DOHH2 (cell line): ENCODE measurements at regions not wholly inside any gene's neighbourhood (a gene's known extent, or its start where the extent isn't known, plus 50 kb on each side); places are given as distances from the start of the nearest gene placed in this dataset.

ENCODE experiments used
- H3F3A ChIP-seq: fragments of 200-600 bp; sonication (generic), shearing (Covaris generic); 2 replicates; pipeline ENCODE4 v1.6.0; 2016; ENCODE audit warnings: antibody characterized with exemption, mild to moderate bottlenecking; ENCODE audit not compliant: control insufficient read depth, insufficient read depth
- H3K27ac ChIP-seq: fragments of 200-600 bp; sonication (generic); 2 replicates; pipeline ENCODE4 v1.5.1; 2014; ENCODE audit warnings: low read depth, mild to moderate bottlenecking, low read length, moderate library complexity
- H3K27me3 ChIP-seq: fragments of 200-600 bp; sonication (generic); 2 replicates; pipeline ENCODE4 v1.6.1; 2014; ENCODE audit warnings: mild to moderate bottlenecking, low read length, mixed read lengths; ENCODE audit not compliant: control insufficient read depth
- H3K36me3 ChIP-seq: fragments of 200-600 bp; sonication (generic); 2 replicates; pipeline ENCODE4 v1.6.1; 2014; ENCODE audit warnings: mild to moderate bottlenecking, low read length, moderate library complexity, mixed read lengths; ENCODE audit not compliant: control insufficient read depth
- H3K4me1 ChIP-seq: fragments of 200-600 bp; sonication (generic); 2 replicates; pipeline ENCODE4 v1.6.1; 2014; ENCODE audit warnings: mild to moderate bottlenecking, low read length, mixed read lengths; ENCODE audit not compliant: control insufficient read depth
- H3K4me2 ChIP-seq: fragments of 200-600 bp; sonication (generic); 2 replicates; pipeline ENCODE4 v1.6.0; 2014; ENCODE audit warnings: mild to moderate bottlenecking, low read length, moderate library complexity
- H3K4me3 ChIP-seq: fragments of 200-600 bp; sonication (generic); 2 replicates; pipeline ENCODE4 v1.5.1; 2014; ENCODE audit warnings: mild to moderate bottlenecking, low read length, mixed read lengths
- H3K79me2 ChIP-seq: fragments of 200-600 bp; sonication (generic); 2 replicates; pipeline ENCODE4 v1.6.1; 2014; ENCODE audit warnings: mild to moderate bottlenecking, low read length, mixed read lengths; ENCODE audit not compliant: control insufficient read depth
- H3K9me2 ChIP-seq: fragments of 200-600 bp; sonication (generic); replicated peaks from 2 replicates; pipeline ENCODE4 v1.6.1; 2014; ENCODE audit warnings: mild to moderate bottlenecking, low read length, mixed read lengths; ENCODE audit not compliant: control insufficient read depth
- H3K9me3 ChIP-seq: fragments of 200-600 bp; sonication (generic); 2 replicates; pipeline ENCODE4 v1.6.1; 2014; ENCODE audit warnings: antibody characterized with exemption, low read length, mixed read lengths; ENCODE audit not compliant: control insufficient read depth, insufficient read depth
- H4K20me1 ChIP-seq: fragments of 200-600 bp; sonication (generic); 2 replicates; pipeline ENCODE4 v1.6.0; 2014; ENCODE audit warnings: low read depth, mild to moderate bottlenecking, antibody characterized with exemption, low read length, moderate library complexity; ENCODE audit not compliant: control insufficient read depth, insufficient read depth
- CTCF ChIP-seq: fragments of 200-600 bp; sonication (generic); IDR thresholded peaks from one replicate; pipeline ENCODE4 v1.5.1; 2014; ENCODE audit warnings: antibody characterized with exemption, mild to moderate bottlenecking, low read depth, low read length; ENCODE audit not compliant: poor library complexity, severe bottlenecking
- EZH2phosphoT487 ChIP-seq: fragments of 200-600 bp; sonication (generic); IDR thresholded peaks from 2 replicates; pipeline ENCODE4 v1.6.1; 2017; ENCODE audit warnings: borderline replicate concordance, mild to moderate bottlenecking, antibody characterized with exemption, low read length, moderate library complexity, mixed read lengths

GRCh38 chr12:105836242-105836622, 302.5 kb downstream of the NUAK1 start:
- Histone ChIP-seq H3F3A (no peaks in the 10 kb centered on the region), H3K4me3 (no peak overlapping the region), H4K20me1 (no peaks in the 10 kb centered on the region), H3K36me3 (no peaks in the 10 kb centered on the region), H3K27me3 (0 out of 2 replicates have a peak, but pooled peaks cover 2% of the 10 kb centered on the region), H3K9me2 (no peaks in the 10 kb centered on the region), H3K4me2 (no peak overlapping the region), H3K9me3 (no peaks in the 10 kb centered on the region), H3K79me2 (no peaks in the 10 kb centered on the region), H3K4me1 (no peaks in the 10 kb centered on the region), H3K27ac (no peak overlapping the region)
- TF ChIP-seq CTCF (no peak), EZH2phosphoT487 (no peak)

- Histone ChIP-seq H3K27me3 (0 out of 2 replicates have a peak, but pooled peaks cover 2% of the 10 kb centered on the region), H3K36me3 (no peaks in the 10 kb centered on the region), H3K79me2 (no peaks in the 10 kb centered on the region), H3K9me3 (no peaks in the 10 kb centered on the region), H4K20me1 (no peaks in the 10 kb centered on the region), H3K4me3 (no peak overlapping the region), H3F3A (no peaks in the 10 kb centered on the region), H3K4me2 (no peak overlapping the region), H3K9me2 (no peaks in the 10 kb centered on the region), H3K27ac (no peak overlapping the region), H3K4me1 (peaks cover 10% of the 10 kb centered on the region)
- TF ChIP-seq EZH2phosphoT487 = no peak
- TF ChIP-seq CTCF = no peak
Observed at GRCh38 chr12:105839629-105840127, 299.1 kb downstream of the NUAK1 start.

GRCh38 chr12:105840384-105840783, 298.4 kb downstream of the NUAK1 start:
- Histone ChIP-seq H3K4me1 (peaks cover 10% of the 10 kb centered on the region), H3K36me3 (no peaks in the 10 kb centered on the region), H3K9me3 (no peaks in the 10 kb centered on the region), H3K27me3 (0 out of 2 replicates have a peak, but pooled peaks cover 2% of the 10 kb centered on the region), H3F3A (no peaks in the 10 kb centered on the region), H3K9me2 (no peaks in the 10 kb centered on the region), H3K27ac (no peak overlapping the region), H3K79me2 (no peaks in the 10 kb centered on the region), H3K4me3 (no peak overlapping the region), H4K20me1 (no peaks in the 10 kb centered on the region), H3K4me2 (no peak overlapping the region)
- TF ChIP-seq CTCF = no peak
- no peak for TF ChIP-seq EZH2phosphoT487

DNA sequence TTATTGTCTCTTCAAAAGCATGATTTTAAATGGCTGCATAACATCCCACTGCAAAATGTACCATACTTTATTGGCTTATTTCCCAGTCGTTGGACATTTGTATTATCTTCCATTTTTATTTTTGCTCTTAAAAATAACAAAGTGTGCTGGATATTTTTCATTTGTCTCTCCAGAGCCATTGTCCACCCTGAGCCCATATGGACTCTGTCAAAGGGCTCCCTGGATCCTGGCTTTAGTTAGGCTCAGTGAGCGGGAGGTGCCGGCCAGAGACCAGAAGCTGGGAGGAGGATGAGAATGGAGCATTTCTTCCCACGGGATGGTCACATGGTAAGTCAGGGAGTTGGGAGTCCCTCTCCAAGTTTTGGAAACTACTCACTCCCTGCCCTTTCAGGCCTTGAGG, 296.9 kb downstream of the NUAK1 start:
- no peaks in the 10 kb centered on the region for H3K79me2 ChIP-seq
- H3K27me3 ChIP-seq = 0 out of 2 replicates have a peak, but pooled peaks cover 2% of the 10 kb centered on the region
- no peak overlapping the region for H3K4me2 ChIP-seq
- H3K27ac ChIP-seq = no peak overlapping the region
- TF ChIP-seq CTCF (no peak), EZH2phosphoT487 (no peak)
- H3K9me3 ChIP-seq = no peaks in the 10 kb centered on the region
- no peaks in the 10 kb centered on the region for H3K9me2 ChIP-seq
- H3K36me3 ChIP-seq = no peaks in the 10 kb centered on the region
- no peaks in the 10 kb centered on the region for H3F3A ChIP-seq
- no peak overlapping the region for H3K4me3 ChIP-seq
- H4K20me1 ChIP-seq = no peaks in the 10 kb centered on the region
- peaks cover 10% of the 10 kb centered on the region for H3K4me1 ChIP-seq
